Stimulated activated CD8-positive, alpha-beta memory T cell treated with anti-CD3 and anti-CD28 coated beads, Interleukin-7, amount 100 ng/mL, for 24 hours (primary cell): ENCODE measurements at regions not wholly inside any gene's neighbourhood (a gene's known extent, or its start where the extent isn't known, plus 50 kb on each side); places are given as distances from the start of the nearest gene placed in this dataset.

Experiments
- DNase-seq: peaks from one replicate; pipeline ENCODE4 v3.0.0-alpha.2; 2020; ENCODE audit warnings: low read depth

GRCh38 chr2:16293871-16294270 is 353.5 kb downstream of the MYCN start:
- no peak for DNase-seq

GRCh38 chr2:16293398-16293797 is 353.0 kb downstream of the MYCN start:
- DNase-seq, result no peak

- no peak for DNase-seq
Measured at GRCh38 chr2:16291731-16292550, 351.6 kb downstream of the MYCN start.

- no peak for DNase-seq
Measured at GRCh38 chr2:16291226-16291625, 350.9 kb downstream of the MYCN start.

GRCh38 chr2:16290311-16291020 is 350.1 kb downstream of the MYCN start:
- DNase-seq, result no peak

- DNase-seq, result no peak
Measured at GRCh38 chr2:16288371-16289112, 348.2 kb downstream of the MYCN start.

- no peak for DNase-seq
Measured at GRCh38 chr2:16287831-16288230, 347.5 kb downstream of the MYCN start.

GRCh38 chr2:16287281-16287680 is 346.9 kb downstream of the MYCN start:
- DNase-seq, result no peak

GRCh38 chr2:16285813-16286510 is 345.6 kb downstream of the MYCN start:
- DNase-seq, result no peak

GRCh38 chr2:16284941-16285625 is 344.7 kb downstream of the MYCN start:
- no peak for DNase-seq

GRCh38 chr2:16283071-16283850 is 342.9 kb downstream of the MYCN start:
- no peak for DNase-seq

GRCh38 chr2:16282511-16282910 is 342.2 kb downstream of the MYCN start:
- no peak for DNase-seq

GRCh38 chr2:16281451-16282335 is 341.3 kb downstream of the MYCN start:
- DNase-seq, result no peak

- no peak for DNase-seq
Measured at GRCh38 chr2:16280081-16280480, 339.7 kb downstream of the MYCN start.

GRCh38 chr2:16279641-16280040 is 339.3 kb downstream of the MYCN start:
- DNase-seq, result no peak

GRCh38 chr2:16279201-16279570 is 338.8 kb downstream of the MYCN start:
- no peak for DNase-seq

GRCh38 chr2:16278421-16279200 is 338.3 kb downstream of the MYCN start:
- no peak for DNase-seq

GRCh38 chr2:16277117-16277516 is 336.8 kb downstream of the MYCN start:
- no peak for DNase-seq

GRCh38 chr2:16275661-16276060 is 335.3 kb downstream of the MYCN start:
- DNase-seq, result no peak
